SK-N-SH (cell line): ENCODE measurements at regions not wholly inside any gene's neighbourhood (a gene's known extent, or its start where the extent isn't known, plus 50 kb on each side); places are given as distances from the start of the nearest gene placed in this dataset.

ENCODE experiments used
- CTCF ChIA-PET: fragments of 300-600, 350-600 bp; formaldehyde crosslinking; extraction: SDS; loops from one replicate; lab custom pipeline; 2021; lab: Yijun Ruan, JAX
- POLR2A ChIA-PET: fragments of 350-600 bp; sonication (Branson Sonifier 250); formaldehyde crosslinking; extraction: SDS; loops from one replicate; lab custom pipeline; 2020; ENCODE audit warnings: antibody characterized with exemption, inconsistent platforms; lab: Yijun Ruan, JAX
- DNase-seq: peaks from one replicate; pipeline ENCODE4 v3.0.0; 2012
- H2AFZ ChIP-seq: fragments of 200-600 bp; sonication (generic); 2 replicates; pipeline ENCODE4 v1.8.1; 2016; ENCODE audit warnings: antibody characterized with exemption, mild to moderate bottlenecking, low read depth
- H3F3A ChIP-seq: fragments of 200-600 bp; sonication (generic); replicated peaks from 2 replicates; pipeline ENCODE3; 2016; ENCODE audit warnings: antibody characterized with exemption, mild to moderate bottlenecking; ENCODE audit not compliant: insufficient read depth
- H3K27ac ChIP-seq, 2 experiments: fragments of 200-500 bp in 1 of 2; fragments of 200-600 bp in 1 of 2; sonication (Bioruptor generic) in 1 of 2; sonication (generic), shearing (Covaris generic) in 1 of 2; 2 replicates each; pipeline versions ENCODE4 v1.5.1 to v1.6.1; 2014 to 2016; ENCODE audit warnings: low read depth in 2 of 2, inconsistent platforms in 1 of 2, low read length in 1 of 2, mild to moderate bottlenecking in 1 of 2, mixed read lengths in 1 of 2
- H3K27me3 ChIP-seq: fragments of 200-600 bp; sonication (generic), shearing (Covaris generic); 2 replicates; pipeline ENCODE4 v1.6.1; 2016; ENCODE audit warnings: mixed run types; ENCODE audit not compliant: insufficient read depth
- H3K36me3 ChIP-seq, 2 experiments: fragments of 200-500 bp in 1 of 2; fragments of 200-600 bp in 1 of 2; sonication (Bioruptor generic) in 1 of 2; sonication (generic) in 1 of 2; replicated peaks in 1 of 2; 2 replicates each; pipeline versions ENCODE3 to v1.5.1; 2014 to 2016; ENCODE audit warnings: low read length in 1 of 2, mild to moderate bottlenecking in 1 of 2; ENCODE audit not compliant: insufficient read depth in 2 of 2, control insufficient read depth in 1 of 2
- H3K4me1 ChIP-seq, 2 experiments: fragments of 200-500 bp in 1 of 2; fragments of 200-600 bp in 1 of 2; sonication (Bioruptor generic) in 1 of 2; sonication (generic), shearing (Covaris generic) in 1 of 2; 2 replicates each; pipeline versions ENCODE4 v1.5.1 to v1.6.1; 2014 to 2016; ENCODE audit warnings: low read depth in 1 of 2, low read length in 1 of 2, mixed run types in 1 of 2; ENCODE audit not compliant: insufficient read depth in 2 of 2, control insufficient read depth in 1 of 2
- H3K4me2 ChIP-seq: fragments of 200-600 bp; sonication (generic), shearing (Covaris generic); 2 replicates; pipeline ENCODE4 v1.6.1; 2017; ENCODE audit warnings: mixed run types
- H3K4me3 ChIP-seq, 2 experiments: fragments of 200-500 bp in 1 of 2; fragments of 200-600 bp in 1 of 2; sonication (Bioruptor generic) in 1 of 2; sonication (generic), shearing (Covaris generic) in 1 of 2; 2 replicates each; pipeline versions ENCODE4 v1.5.1 to v1.8.1; 2014 to 2016; ENCODE audit warnings: low read depth in 2 of 2, inconsistent platforms in 1 of 2, low read length in 1 of 2, mild to moderate bottlenecking in 1 of 2, mixed read lengths in 1 of 2, moderate library complexity in 1 of 2
- H3K79me2 ChIP-seq: fragments of 200-600 bp; sonication (generic); 2 replicates; pipeline ENCODE4 v1.8.1; 2017; ENCODE audit warnings: mild to moderate bottlenecking; ENCODE audit not compliant: insufficient read depth
- H3K9ac ChIP-seq: fragments of 200-600 bp; sonication (generic); 2 replicates; pipeline ENCODE4 v1.6.1; 2017; ENCODE audit warnings: mixed run types
- H3K9me2 ChIP-seq: fragments of 200-600 bp; sonication (generic); 2 replicates; pipeline ENCODE4 v1.6.1; 2017; ENCODE audit warnings: mixed run types
- H3K9me3 ChIP-seq: fragments of 200-600 bp; sonication (generic); 2 replicates; pipeline ENCODE4 v1.6.1; 2017; ENCODE audit warnings: mixed run types, mild to moderate bottlenecking, moderate library complexity
- H4K20me1 ChIP-seq: fragments of 200-600 bp; sonication (generic); 2 replicates; pipeline ENCODE4 v1.6.1; 2017; ENCODE audit warnings: mild to moderate bottlenecking, mixed run types; ENCODE audit not compliant: insufficient read depth
- CTCF ChIP-seq: fragments of 200-600 bp; sonication (generic); IDR thresholded peaks from 2 replicates; pipeline ENCODE4 v1.6.1; 2017; ENCODE audit warnings: antibody characterized with exemption, mild to moderate bottlenecking, moderate library complexity
- ELF1 ChIP-seq: IDR thresholded peaks from 2 replicates; pipeline ENCODE4 v1.4.0; 2012
- EZH2phosphoT487 ChIP-seq: fragments of 200-600 bp; sonication (generic); IDR thresholded peaks from 2 replicates; pipeline ENCODE4 v1.6.1; 2017; ENCODE audit warnings: low read depth, mixed run types, mild to moderate bottlenecking, antibody characterized with exemption, moderate library complexity, borderline replicate concordance
- FOXJ3 ChIP-seq: sonication (generic); formaldehyde crosslinking; IDR thresholded peaks from 2 replicates; pipeline ENCODE4 v1.5.1; 2020; ENCODE audit warnings: mild to moderate bottlenecking, missing genetic modification reagents
- GABPA ChIP-seq: IDR thresholded peaks from 2 replicates; pipeline ENCODE4 v1.4.0; 2012; ENCODE audit warnings: low read depth, mild to moderate bottlenecking
- GATA2 ChIP-seq: sonication (generic); formaldehyde crosslinking; IDR thresholded peaks from 2 replicates; pipeline ENCODE4 v1.5.0; 2020; ENCODE audit warnings: mild to moderate bottlenecking, missing genetic modification reagents
- JUND ChIP-seq: IDR thresholded peaks from 2 replicates; pipeline ENCODE4 v1.4.0; 2012
- PBX3 ChIP-seq: IDR thresholded peaks from 2 replicates; pipeline ENCODE4; 2012
- SIN3A ChIP-seq: IDR thresholded peaks from 2 replicates; pipeline ENCODE4 v1.6.1; 2012; ENCODE audit warnings: low read depth, mild to moderate bottlenecking, low read length, moderate library complexity, borderline replicate concordance
- SMC3 ChIP-seq: IDR thresholded peaks from 2 replicates; pipeline ENCODE4 v1.6.1; 2012; ENCODE audit warnings: low read depth, low read length, improper control_type of control experiment
- TAF1 ChIP-seq: IDR thresholded peaks from 2 replicates; pipeline ENCODE4 v1.6.1; 2012; ENCODE audit warnings: low read depth, mild to moderate bottlenecking, low read length, moderate library complexity, borderline replicate concordance
- TCF12 ChIP-seq: IDR thresholded peaks from 2 replicates; pipeline ENCODE4 v1.4.0; 2012
- TEAD4 ChIP-seq: IDR thresholded peaks from 2 replicates; pipeline ENCODE4 v1.4.0; 2012; ENCODE audit warnings: mild to moderate bottlenecking, borderline replicate concordance; ENCODE audit not compliant: insufficient read depth
- USF2 ChIP-seq: fragments of 150-350 bp; IDR thresholded peaks from 2 replicates; pipeline ENCODE4 v1.6.1; 2017; ENCODE audit warnings: antibody characterized with exemption, low read length, low read depth, borderline replicate concordance
- YY1 ChIP-seq: IDR thresholded peaks from 2 replicates; pipeline ENCODE4 v1.4.0; 2012; ENCODE audit warnings: low read depth, mild to moderate bottlenecking
- ZBTB33 ChIP-seq: IDR thresholded peaks from 2 replicates; pipeline ENCODE4 v1.4.0; 2012; ENCODE audit warnings: low read depth, borderline replicate concordance
- WGBS: methylation state at CpG from one replicate; pipeline ENCODE4 v1.1.6; 2017; ENCODE audit warnings: low lambda C conversion rate; 5-methylcytosine and 5-hydroxymethylcytosine counted together

GRCh38 chr5:42970636-42971559, 69.2 kb downstream of the ANXA2R start:
- no peaks in the 10 kb centered on the region for H3F3A ChIP-seq

GRCh38 chr5:42965934-42966333, 74.2 kb downstream of the ANXA2R start:
- ChIA-PET POLR2A (no interaction called here), CTCF (no interaction called here)
- TF ChIP-seq USF2 (no peak), JUND (no peak), ZBTB33 (no peak), GATA2 (CRISPR knock-in tag) (no peak), TCF12 (no peak), SMC3 (no peak), EZH2phosphoT487 (no peak), YY1 (no peak), GABPA (no peak), FOXJ3 (no peak), TEAD4 (no peak), SIN3A (no peak)

More at GRCh38 chr5:42970636-42971559, 69.2 kb downstream of the ANXA2R start:
- no peak overlapping the region; the same call in 1 of the 2 replicates for H3K4me2 ChIP-seq
- H3K27ac ChIP-seq = no peak overlapping the region
- H4K20me1 ChIP-seq = no peaks in the 10 kb centered on the region
- CTCF ChIA-PET = interaction anchor here (1.0 kb wide), 1 partner anchor 19 kb away, joined by 3 read pairs; no protein-coding TSS in a partner anchor
- no peak for DNase-seq
- no peak overlapping the region for H3K4me3 ChIP-seq
- 19% methylated on average over 21 of the region's 32 CpGs for WGBS
- H3K4me1 ChIP-seq = no peaks in the 10 kb centered on the region; a peak in 1 of 4 replicates
- TF ChIP-seq CTCF = peak; percentile 57
- peak; percentile 69 for TF ChIP-seq ELF1
- TF ChIP-seq GABPA = peak; percentile 36; the same call in 1 of the 2 replicates
- TF ChIP-seq SMC3 = peak; percentile 27; the same call in 1 of the 2 replicates
- TF ChIP-seq TAF1 = no peak
- TF ChIP-seq PBX3 = no peak
- H3K9me2 ChIP-seq = no peaks in the 10 kb centered on the region
- peaks cover 16% of the 10 kb centered on the region; the same call in 1 of the 2 replicates for H3K27me3 ChIP-seq
- H3K79me2 ChIP-seq = no peaks in the 10 kb centered on the region
- POLR2A ChIA-PET = no interaction called here
- H2AFZ ChIP-seq = peak overlapping the region; percentile 36; the same call in 1 of the 2 replicates
- H3K36me3 ChIP-seq = no peaks in the 10 kb centered on the region
- no peak overlapping the region for H3K9ac ChIP-seq
- H3K9me3 ChIP-seq = no peaks in the 10 kb centered on the region

More at GRCh38 chr5:42965934-42966333, 74.2 kb downstream of the ANXA2R start:
- H3K9ac ChIP-seq = no peak overlapping the region
- H3K79me2 ChIP-seq = no peaks in the 10 kb centered on the region
- H3K9me2 ChIP-seq = no peaks in the 10 kb centered on the region
- no peaks in the 10 kb centered on the region; a peak in 1 of 4 replicates for H3K4me1 ChIP-seq
- peaks cover 23% of the 10 kb centered on the region; the same call in 1 of the 2 replicates for H3K27me3 ChIP-seq
- H3K4me2 ChIP-seq = no peak overlapping the region
- no peak overlapping the region for H2AFZ ChIP-seq
- no peak overlapping the region for H3K4me3 ChIP-seq
- H3K9me3 ChIP-seq = no peaks in the 10 kb centered on the region
- H4K20me1 ChIP-seq = no peaks in the 10 kb centered on the region
- H3K27ac ChIP-seq = no peak overlapping the region
- DNase-seq = no peak
- 12% methylated on average over 3 of the region's 3 CpGs for WGBS
- no peaks in the 10 kb centered on the region for H3F3A ChIP-seq
- no peaks in the 10 kb centered on the region for H3K36me3 ChIP-seq
